Loucy (cell line): ENCODE measurements at regions not wholly inside any gene's neighbourhood (a gene's known extent, or its start where the extent isn't known, plus 50 kb on each side); places are given as distances from the start of the nearest gene placed in this dataset.

Experiments used
- H2AFZ ChIP-seq: fragments of 200-600 bp; sonication (generic); 2 replicates; pipeline ENCODE4 v1.6.0; 2016; ENCODE audit warnings: antibody characterized with exemption, mild to moderate bottlenecking, low read length, moderate library complexity
- H3F3A ChIP-seq: fragments of 200-600 bp; 2 replicates; pipeline ENCODE4 v1.6.0; 2016; ENCODE audit warnings: antibody characterized with exemption, low read depth, mild to moderate bottlenecking
- H3K27me3 ChIP-seq: fragments of 200-600 bp; sonication (generic); 2 replicates; pipeline ENCODE4 v1.6.1; 2014; ENCODE audit warnings: low read length, mild to moderate bottlenecking; ENCODE audit not compliant: insufficient read depth, poor library complexity, severe bottlenecking
- H3K36me3 ChIP-seq: fragments of 200-600 bp; sonication (generic); 2 replicates; pipeline ENCODE4 v1.6.1; 2016; ENCODE audit warnings: low read length; ENCODE audit not compliant: insufficient read depth
- H3K4me1 ChIP-seq: fragments of 200-600 bp; sonication (generic); 2 replicates; pipeline ENCODE4 v1.5.1; 2014; ENCODE audit warnings: low read length, mild to moderate bottlenecking; ENCODE audit not compliant: insufficient read depth, poor library complexity, severe bottlenecking
- H3K4me2 ChIP-seq: fragments of 200-600 bp; sonication (generic); 2 replicates; pipeline ENCODE4 v1.6.0; 2014; ENCODE audit warnings: antibody characterized with exemption, low read length, low read depth, mild to moderate bottlenecking; ENCODE audit not compliant: poor library complexity, severe bottlenecking
- H3K4me3 ChIP-seq: fragments of 200-600 bp; sonication (generic); 2 replicates; pipeline ENCODE4 v1.5.1; 2014; ENCODE audit warnings: low read length, mild to moderate bottlenecking, mixed read lengths; ENCODE audit not compliant: poor library complexity, severe bottlenecking
- H3K79me2 ChIP-seq: fragments of 200-600 bp; sonication (generic); 2 replicates; pipeline ENCODE4 v1.6.1; 2014; ENCODE audit warnings: low read length; ENCODE audit not compliant: insufficient read depth
- H3K9ac ChIP-seq: fragments of 200-600 bp; sonication (generic); 2 replicates; pipeline ENCODE4 v1.6.0; 2014; ENCODE audit warnings: mild to moderate bottlenecking, low read depth, low read length, moderate library complexity; ENCODE audit not compliant: poor library complexity, severe bottlenecking
- H3K9me2 ChIP-seq: fragments of 200-600 bp; sonication (generic); replicated peaks from 2 replicates; pipeline ENCODE4 v1.6.1; 2016; ENCODE audit warnings: low read depth, low read length, mixed read lengths
- H3K9me3 ChIP-seq: fragments of 200-600 bp; sonication (generic); 2 replicates; pipeline ENCODE4 v1.6.1; 2014; ENCODE audit warnings: mild to moderate bottlenecking, antibody characterized with exemption, low read length, low read depth; ENCODE audit not compliant: insufficient read depth
- H4K20me1 ChIP-seq: fragments of 200-600 bp; sonication (generic); 2 replicates; pipeline ENCODE4 v1.6.0; 2014; ENCODE audit warnings: antibody characterized with exemption, low read length, mild to moderate bottlenecking; ENCODE audit not compliant: insufficient read depth, poor library complexity, severe bottlenecking
- EZH2phosphoT487 ChIP-seq: fragments of 200-600 bp; IDR thresholded peaks from 2 replicates; pipeline ENCODE4 v1.6.1; 2018; ENCODE audit warnings: antibody characterized with exemption, mild to moderate bottlenecking, moderate library complexity, borderline replicate concordance
- TF ChIP-seq, protein P1 (sequence below): fragments of 200-600 bp; sonication (generic); conservative IDR thresholded peaks from 2 replicates; pipeline ENCODE4 v1.5.1; 2014; ENCODE audit warnings: mild to moderate bottlenecking, antibody characterized with exemption, low read length

DNA sequence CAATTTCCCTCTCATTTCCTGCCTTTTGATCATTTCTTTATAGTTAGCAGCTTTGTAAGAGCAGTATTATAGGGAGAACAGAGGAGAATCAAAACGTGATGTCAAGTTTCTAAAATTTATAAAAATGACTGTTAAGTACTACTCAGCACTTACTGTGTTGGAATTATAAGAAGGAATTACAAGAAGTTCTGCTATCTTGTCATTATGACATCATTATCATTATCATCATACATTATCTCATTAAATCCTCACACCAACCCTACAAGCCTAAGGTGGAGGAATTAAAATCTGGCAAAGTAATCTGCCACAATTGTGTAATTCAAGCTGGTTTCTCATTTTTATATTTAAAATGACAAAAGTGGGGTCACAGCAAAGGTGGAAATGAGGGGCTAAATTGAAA, 316.2 kb upstream of the CD180 start:
- H3K27me3 ChIP-seq: no peaks in the 10 kb centered on the region
- H3K4me3 ChIP-seq: no peak overlapping the region
- H3K9me3 ChIP-seq: no peaks in the 10 kb centered on the region
- TF ChIP-seq, protein P1, sequence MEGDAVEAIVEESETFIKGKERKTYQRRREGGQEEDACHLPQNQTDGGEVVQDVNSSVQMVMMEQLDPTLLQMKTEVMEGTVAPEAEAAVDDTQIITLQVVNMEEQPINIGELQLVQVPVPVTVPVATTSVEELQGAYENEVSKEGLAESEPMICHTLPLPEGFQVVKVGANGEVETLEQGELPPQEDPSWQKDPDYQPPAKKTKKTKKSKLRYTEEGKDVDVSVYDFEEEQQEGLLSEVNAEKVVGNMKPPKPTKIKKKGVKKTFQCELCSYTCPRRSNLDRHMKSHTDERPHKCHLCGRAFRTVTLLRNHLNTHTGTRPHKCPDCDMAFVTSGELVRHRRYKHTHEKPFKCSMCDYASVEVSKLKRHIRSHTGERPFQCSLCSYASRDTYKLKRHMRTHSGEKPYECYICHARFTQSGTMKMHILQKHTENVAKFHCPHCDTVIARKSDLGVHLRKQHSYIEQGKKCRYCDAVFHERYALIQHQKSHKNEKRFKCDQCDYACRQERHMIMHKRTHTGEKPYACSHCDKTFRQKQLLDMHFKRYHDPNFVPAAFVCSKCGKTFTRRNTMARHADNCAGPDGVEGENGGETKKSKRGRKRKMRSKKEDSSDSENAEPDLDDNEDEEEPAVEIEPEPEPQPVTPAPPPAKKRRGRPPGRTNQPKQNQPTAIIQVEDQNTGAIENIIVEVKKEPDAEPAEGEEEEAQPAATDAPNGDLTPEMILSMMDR: no peak
- TF ChIP-seq EZH2phosphoT487: no peak
- no peak overlapping the region for H2AFZ ChIP-seq
- no peaks in the 10 kb centered on the region for H4K20me1 ChIP-seq
- no peaks in the 10 kb centered on the region for H3F3A ChIP-seq
- no peaks in the 10 kb centered on the region for H3K36me3 ChIP-seq
- H3K79me2 ChIP-seq: no peaks in the 10 kb centered on the region
- H3K9ac ChIP-seq: no peak overlapping the region
- H3K9me2 ChIP-seq: no peaks in the 10 kb centered on the region
- H3K4me1 ChIP-seq: peaks cover 39% of the 10 kb centered on the region
- no peak overlapping the region for H3K4me2 ChIP-seq

DNA sequence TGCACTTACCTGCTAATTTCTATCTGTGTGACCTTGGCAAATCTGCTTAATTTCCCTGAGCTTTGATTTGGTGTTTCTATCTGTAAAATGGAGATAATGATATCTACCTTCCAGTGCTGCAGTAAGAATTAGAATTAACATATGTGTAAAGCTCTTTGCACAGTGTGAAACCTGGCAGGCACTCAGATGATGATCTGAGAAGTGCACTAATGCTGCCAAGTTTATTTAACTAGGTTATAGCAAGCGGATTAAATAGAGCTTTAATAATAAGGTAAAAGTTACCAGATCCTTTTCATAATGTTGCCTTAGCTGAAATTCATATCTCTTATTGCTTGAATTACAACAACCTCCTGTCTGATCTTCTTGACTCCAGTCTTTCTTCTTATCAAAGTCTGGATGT, 315.3 kb upstream of the CD180 start:
- Histone ChIP-seq H3K79me2 (no peaks in the 10 kb centered on the region), H3K36me3 (no peaks in the 10 kb centered on the region), H4K20me1 (no peaks in the 10 kb centered on the region), H3K4me1 (peaks cover 39% of the 10 kb centered on the region), H3K9me3 (no peaks in the 10 kb centered on the region), H2AFZ (no peak overlapping the region), H3K9me2 (no peaks in the 10 kb centered on the region), H3K27me3 (no peaks in the 10 kb centered on the region), H3F3A (no peaks in the 10 kb centered on the region), H3K9ac (no peak overlapping the region), H3K4me2 (no peak overlapping the region), H3K4me3 (no peak overlapping the region)
- TF ChIP-seq, protein P1: no peak
- TF ChIP-seq EZH2phosphoT487: no peak

DNA sequence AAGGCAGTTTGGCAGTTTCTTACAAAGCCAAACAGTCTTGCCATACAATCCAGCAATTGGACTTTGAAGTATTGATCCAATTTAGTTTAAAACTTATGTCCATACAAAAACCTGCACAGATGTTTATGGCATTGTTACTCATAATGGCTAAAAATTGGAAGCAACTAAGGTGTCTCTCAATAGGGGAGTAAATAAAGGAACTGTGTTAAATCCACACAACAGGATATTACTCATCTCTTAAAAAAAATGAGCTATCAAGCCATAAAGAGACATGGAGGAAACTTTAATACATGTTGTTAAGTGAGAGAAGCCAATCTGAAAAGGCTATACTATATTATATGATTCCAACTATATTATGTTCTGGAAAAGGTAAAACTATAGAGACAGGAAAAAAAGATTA, 313.6 kb upstream of the CD180 start:
- Histone ChIP-seq H3K9me2 (no peaks in the 10 kb centered on the region), H2AFZ (peak overlapping the region; percentile 25; the same call in 1 of the 2 replicates), H3K4me3 (no peak overlapping the region), H3K9ac (no peak overlapping the region), H3F3A (no peaks in the 10 kb centered on the region), H3K4me1 (peaks cover 32% of the 10 kb centered on the region), H3K9me3 (no peaks in the 10 kb centered on the region), H3K4me2 (peak overlapping the region; percentile 35), H3K79me2 (no peaks in the 10 kb centered on the region), H3K27me3 (no peaks in the 10 kb centered on the region), H3K36me3 (no peaks in the 10 kb centered on the region), H4K20me1 (no peaks in the 10 kb centered on the region)
- TF ChIP-seq, protein P1: no peak
- TF ChIP-seq EZH2phosphoT487: no peak
